Fibroblast of skin of scalp (primary cell): ENCODE measurements at regions not wholly inside any gene's neighbourhood (a gene's known extent, or its start where the extent isn't known, plus 50 kb on each side); places are given as distances from the start of the nearest gene placed in this dataset.

Experiments
- DNase-seq: peaks from one replicate; pipeline ENCODE4 v3.0.0-alpha.2; 2013

- DNase-seq, result no peak
Measured at GRCh38 chr12:77401064-77401769, 335.8 kb upstream of the E2F7 start.

- DNase-seq, result no peak
Measured at GRCh38 chr12:77392467-77393088, 327.2 kb upstream of the E2F7 start.

GRCh38 chr12:77388445-77389265 lies 323.3 kb upstream of the E2F7 start:
- DNase-seq, result no peak

DNA sequence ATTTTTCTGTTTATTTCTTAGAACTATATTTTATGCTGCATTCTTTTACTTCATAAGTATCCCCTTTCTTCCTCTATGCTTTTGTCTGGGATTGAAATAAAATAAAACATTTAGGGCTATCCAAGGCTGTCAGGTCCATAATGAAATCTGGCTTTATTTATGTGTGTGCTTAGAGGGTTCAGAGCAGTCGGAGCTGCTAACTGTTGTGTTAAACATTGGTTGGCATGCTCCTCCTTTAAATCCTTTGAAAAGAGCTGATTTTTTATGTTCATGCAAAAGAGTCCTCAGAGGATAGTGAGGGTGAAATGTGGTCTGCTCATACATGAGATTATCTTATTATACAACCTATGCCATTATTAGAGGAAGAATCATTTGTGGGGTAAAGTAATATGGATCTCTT lies 322.3 kb upstream of the E2F7 start:
- DNase-seq, result no peak

- DNase-seq, result no peak
Measured at GRCh38 chr12:77387214-77387613, 321.8 kb upstream of the E2F7 start.

DNA sequence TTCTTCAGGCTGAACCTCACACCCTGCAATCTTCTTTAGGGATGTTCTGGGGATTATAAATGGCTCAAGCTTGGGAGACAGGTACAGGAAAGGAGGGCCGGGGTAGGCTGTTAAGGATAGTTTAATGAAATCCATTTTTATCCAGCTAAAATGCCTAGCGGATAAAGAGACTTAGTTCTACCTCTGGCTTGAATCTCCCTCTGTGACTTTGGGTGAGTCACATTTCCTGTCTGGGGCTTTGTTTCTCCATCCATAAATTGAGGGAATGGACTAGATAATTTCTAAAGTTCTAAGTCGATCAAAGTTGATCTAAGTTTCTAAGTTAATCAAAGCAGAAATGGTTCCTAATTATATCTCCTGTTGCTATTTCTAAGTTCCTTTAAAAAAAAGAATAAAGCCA lies 319.6 kb upstream of the E2F7 start:
- DNase-seq, result no peak

- no peak for DNase-seq
Measured at GRCh38 chr12:77382096-77382742, 316.9 kb upstream of the E2F7 start.

DNA sequence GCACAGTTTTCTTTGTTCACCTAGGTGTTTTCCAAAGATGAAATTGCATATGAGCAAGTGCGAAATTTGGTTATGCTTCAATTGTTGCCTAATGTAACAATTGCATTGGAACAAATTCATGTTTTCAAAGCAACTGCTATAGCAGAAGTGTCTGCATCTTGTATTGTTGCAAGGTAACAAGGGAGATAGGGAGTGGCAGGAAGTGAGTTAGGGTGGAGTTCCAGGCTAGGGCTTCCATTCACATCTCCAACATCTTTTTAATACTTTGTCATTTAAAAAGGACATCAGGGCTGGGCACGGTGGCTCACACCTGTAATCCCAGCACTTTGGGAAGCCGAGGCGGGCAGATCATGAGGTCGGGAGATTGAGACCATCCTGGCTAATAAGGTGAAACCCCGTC lies 312.3 kb upstream of the E2F7 start:
- DNase-seq, result no peak

DNA sequence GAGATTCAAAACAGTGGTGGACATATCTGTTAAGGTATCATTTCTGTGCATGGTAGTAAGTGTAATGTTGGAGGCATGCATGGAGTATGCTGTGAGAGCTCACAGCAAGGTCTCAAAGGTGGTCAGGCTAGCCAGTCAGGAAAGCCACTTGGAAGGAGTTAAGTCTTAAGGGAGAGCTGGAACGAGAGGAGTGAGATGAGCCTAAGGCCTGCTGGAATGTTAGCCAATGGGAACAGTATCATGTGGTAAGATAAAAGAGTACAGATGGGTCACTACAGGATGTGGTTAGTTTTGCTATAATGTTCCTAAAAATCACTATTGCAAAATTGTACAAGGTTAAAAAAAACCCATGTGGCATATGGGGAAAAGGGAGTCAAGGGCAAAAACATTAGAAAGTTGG lies 311.7 kb upstream of the E2F7 start:
- DNase-seq, result peak; percentile 38

- no peak for DNase-seq
Measured at GRCh38 chr12:77374673-77375072, 309.3 kb upstream of the E2F7 start.

DNA sequence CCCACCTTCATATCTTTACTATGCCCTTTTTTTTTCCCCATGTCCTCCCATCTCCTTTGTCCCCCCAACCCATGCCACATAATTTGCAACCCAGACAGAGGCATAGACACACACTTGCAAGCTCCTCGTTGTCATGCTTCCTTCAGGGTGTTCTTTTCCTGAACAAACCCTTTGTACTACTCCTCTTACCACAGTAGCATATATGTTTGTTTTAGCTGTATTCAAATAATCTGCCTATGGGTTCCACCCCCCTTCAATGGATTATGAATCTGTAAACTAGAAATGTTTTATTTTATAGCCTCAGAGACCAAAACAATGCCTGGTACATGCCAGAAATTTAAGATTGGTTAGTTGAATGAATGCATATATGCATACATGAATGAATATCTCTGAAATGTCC lies 307.1 kb upstream of the E2F7 start:
- DNase-seq, result no peak

DNA sequence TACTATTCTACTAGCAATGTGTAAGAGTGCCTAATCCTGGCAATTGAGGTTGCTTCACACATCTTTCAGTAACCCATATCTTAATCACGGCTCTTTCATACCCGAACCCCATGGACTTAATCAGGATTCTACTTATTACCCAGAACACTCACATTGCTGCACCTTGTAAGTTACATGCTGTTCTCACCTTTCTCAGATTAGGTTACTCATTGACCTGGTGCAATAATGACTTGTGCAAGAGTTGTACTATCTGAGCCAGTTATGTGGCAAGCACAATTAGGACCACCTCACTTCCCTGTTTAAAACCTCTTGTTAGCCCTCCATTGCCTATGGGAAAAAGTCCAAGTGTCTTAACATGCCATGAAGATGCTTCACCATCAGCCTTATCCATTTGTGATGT lies 306.7 kb upstream of the E2F7 start:
- no peak for DNase-seq

DNA sequence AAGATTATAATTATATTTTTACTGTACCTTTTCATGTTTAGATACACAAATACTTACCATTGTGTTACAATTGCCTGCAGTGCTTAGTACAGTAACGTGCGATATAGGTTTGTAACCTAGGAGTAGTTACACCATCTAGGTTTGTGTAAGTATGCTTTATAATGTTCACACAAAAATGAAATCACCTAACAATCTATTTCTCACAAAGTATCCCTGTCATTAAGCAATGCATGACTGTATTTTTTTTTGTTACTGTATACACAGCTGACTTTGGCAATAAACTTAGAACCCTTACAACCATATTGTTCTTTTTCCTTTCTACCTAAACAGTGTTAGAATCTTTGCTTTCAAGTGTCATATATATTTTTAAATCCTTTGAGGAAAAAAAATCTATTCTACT lies 303.0 kb upstream of the E2F7 start:
- no peak for DNase-seq

DNA sequence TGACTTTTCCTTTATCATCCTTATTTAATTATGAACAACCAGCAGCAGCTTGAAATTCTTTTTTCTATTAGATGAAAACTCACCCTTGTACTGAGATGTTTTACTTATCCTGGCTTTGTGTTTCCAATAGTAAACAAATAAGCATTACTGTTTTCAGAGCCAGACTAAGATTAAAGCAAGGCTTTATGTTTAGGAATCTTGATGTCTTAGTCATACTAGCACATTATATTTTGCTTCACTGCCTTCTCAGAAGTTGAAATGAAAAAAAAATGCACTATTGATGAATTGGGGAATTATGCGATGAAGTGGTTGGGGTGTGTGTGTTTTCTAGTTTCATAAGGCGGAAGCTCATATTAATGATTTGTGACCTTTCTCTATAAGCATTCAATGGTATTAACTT lies 301.2 kb upstream of the E2F7 start:
- DNase-seq, result no peak

DNA sequence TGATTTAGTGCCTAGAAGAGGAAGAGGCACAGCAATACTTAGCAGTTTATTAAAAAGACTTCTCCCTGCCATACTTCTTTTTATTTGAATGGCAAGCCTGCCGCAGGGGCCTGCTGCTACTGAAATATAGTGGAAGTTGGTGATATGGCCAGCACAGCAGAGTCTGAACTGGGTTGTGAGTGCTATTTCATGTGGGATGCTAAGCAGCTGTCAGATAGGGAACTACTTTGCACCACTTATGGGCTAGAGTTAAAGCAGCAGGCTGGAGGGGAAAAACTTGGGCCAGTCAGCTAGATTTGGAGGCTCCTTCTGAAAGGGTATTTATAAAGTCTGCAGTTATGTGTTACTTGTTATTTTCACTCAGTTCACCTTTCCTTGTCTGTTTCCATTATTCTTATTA lies 299.0 kb upstream of the E2F7 start:
- no peak for DNase-seq

- no peak for DNase-seq
Measured at GRCh38 chr12:77362509-77363210, 297.3 kb upstream of the E2F7 start.

- DNase-seq, result no peak
Measured at GRCh38 chr12:77357655-77358054, 292.3 kb upstream of the E2F7 start.

GRCh38 chr12:77354766-77355362 lies 289.5 kb upstream of the E2F7 start:
- DNase-seq, result peak; percentile 31

GRCh38 chr12:77352946-77353345 lies 287.6 kb upstream of the E2F7 start:
- DNase-seq, result peak; percentile 40

DNA sequence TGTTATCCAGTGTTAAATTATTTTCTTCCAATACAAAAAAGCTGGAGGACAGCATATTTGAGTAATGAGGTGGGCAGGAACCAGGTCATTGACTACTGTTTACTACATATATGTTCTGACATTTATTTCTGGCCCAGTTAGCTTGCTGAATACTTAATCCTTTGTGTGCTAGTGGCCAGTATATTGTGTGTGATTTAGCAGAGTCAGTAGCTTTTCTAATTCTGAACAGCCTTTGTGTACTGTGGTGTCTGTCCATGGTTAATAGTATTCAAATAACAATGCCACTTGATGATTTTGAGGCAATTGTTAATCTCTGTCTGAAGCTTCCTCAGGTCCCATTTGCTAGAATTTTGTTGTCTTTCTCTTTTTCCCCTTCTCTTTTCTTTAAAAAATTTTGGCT lies 286.5 kb upstream of the E2F7 start:
- no peak for DNase-seq

DNA sequence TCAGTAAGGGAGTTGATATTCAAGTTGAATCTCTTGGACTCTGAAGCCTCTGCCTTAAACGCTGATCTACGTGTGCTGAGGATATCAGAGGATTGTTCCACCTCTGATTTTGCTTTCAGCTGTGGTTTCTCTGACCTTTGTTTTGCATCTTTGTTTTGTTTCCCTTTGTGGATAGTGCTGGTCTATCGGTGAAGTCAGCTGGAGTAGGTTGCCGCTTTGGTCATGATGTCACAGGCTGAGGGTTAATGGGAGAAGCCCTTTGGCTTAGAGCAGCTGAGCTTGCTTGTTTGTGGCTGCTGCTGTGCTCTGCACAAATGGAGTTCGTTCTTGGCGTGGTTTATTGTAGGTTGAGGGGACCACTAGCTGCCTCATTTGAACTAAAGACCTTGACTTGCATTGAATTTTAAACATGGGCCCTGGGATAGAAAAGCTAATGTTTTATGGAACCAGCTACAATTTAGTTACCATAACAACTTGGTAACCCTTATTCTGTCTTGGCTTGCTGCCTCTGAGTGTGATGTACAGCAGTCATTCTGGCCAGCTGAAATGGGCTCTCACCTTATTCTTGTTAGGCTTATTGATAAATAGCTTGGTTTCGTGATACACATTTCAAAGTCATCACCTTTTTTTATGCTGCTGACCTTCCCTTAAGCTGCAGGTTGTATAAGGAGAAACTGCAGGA lies 284.5 kb upstream of the E2F7 start:
- DNase-seq, result no peak

DNA sequence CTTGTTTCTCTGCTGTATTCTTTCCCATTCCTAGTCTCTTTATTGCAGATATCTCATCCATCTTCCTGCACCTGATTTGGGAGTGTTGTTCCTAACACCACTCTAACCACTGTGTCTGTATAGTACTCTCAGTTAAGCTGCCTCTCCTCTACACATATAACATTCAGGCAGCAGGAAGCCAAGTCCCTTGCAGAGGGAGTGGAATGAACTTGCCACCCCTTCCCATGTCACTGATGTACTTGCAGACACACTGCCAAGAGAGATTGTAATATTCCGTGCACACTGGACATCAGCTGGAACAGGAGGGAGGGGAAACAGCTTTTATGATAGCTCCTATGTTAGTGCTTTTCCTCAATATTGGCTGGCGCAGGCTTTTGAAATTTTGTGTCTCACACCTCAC lies 281.6 kb upstream of the E2F7 start:
- no peak for DNase-seq
